HEK293 (cell line): ENCODE measurements at regions not wholly inside any gene's neighbourhood (a gene's known extent, or its start where the extent isn't known, plus 50 kb on each side); places are given as distances from the start of the nearest gene placed in this dataset.

ENCODE experiments used
- CTCF ChIA-PET: fragments of 350-600 bp; formaldehyde crosslinking; extraction: SDS; loops from one replicate; lab custom pipeline; 2021; ENCODE audit warnings: antibody characterized with exemption; lab: Yijun Ruan, JAX
- POLR2A ChIA-PET: fragments of 300-600 bp; formaldehyde crosslinking; extraction: SDS; loops from one replicate; lab custom pipeline; 2020; ENCODE audit warnings: antibody characterized with exemption, inconsistent platforms; lab: Yijun Ruan, JAX
- H3K27ac ChIP-seq: fragments of 200-500 bp; sonication (Bioruptor generic); 2 replicates; pipeline ENCODE4 v1.5.1; 2014; ENCODE audit warnings: low read depth, low read length, control low read depth, inconsistent platforms; ENCODE audit errors: extremely low read depth
- H3K36me3 ChIP-seq, 2 experiments: fragments of 200-500 bp in 1 of 2; sonication (Bioruptor generic) in 1 of 2; 1 replicate in 1 of 2; 2 replicates in 1 of 2; pipeline ENCODE4 v1.5.1; 2014 to 2017; ENCODE audit warnings: inconsistent platforms in 2 of 2, low read length in 2 of 2; ENCODE audit not compliant: control insufficient read depth in 2 of 2, insufficient read depth in 1 of 2
- H3K4me1 ChIP-seq: fragments of 200-500 bp; sonication (Bioruptor generic); 2 replicates; pipeline ENCODE4 v1.5.1; 2014; ENCODE audit warnings: mild to moderate bottlenecking, low read length, inconsistent platforms; ENCODE audit not compliant: control insufficient read depth, insufficient read depth
- H3K4me3 ChIP-seq: 2 replicates; pipeline ENCODE4 v1.5.1; 2011; ENCODE audit warnings: low read depth, mild to moderate bottlenecking, control low read depth, low read length, moderate library complexity
- H3K9me3 ChIP-seq: fragments of 200-500 bp; sonication (Bioruptor generic); 2 replicates; pipeline ENCODE4 v1.5.1; 2014; ENCODE audit warnings: low read depth, low read length, inconsistent platforms; ENCODE audit not compliant: control insufficient read depth, insufficient read depth
- AEBP2 ChIP-seq: fragments of 450-650 bp; formaldehyde crosslinking; IDR thresholded peaks from 2 replicates; pipeline ENCODE4 v1.5.1; 2016; ENCODE audit warnings: missing biosample characterization, missing genetic modification characterization, borderline replicate concordance
- BCL11A ChIP-seq: fragments of 450-650 bp; formaldehyde crosslinking; IDR thresholded peaks from 2 replicates; pipeline ENCODE4 v1.5.1; 2016; ENCODE audit warnings: low read depth, missing biosample characterization, missing genetic modification characterization
- OVOL3 ChIP-seq: fragments of 450-650 bp; formaldehyde crosslinking; IDR thresholded peaks from 2 replicates; pipeline ENCODE4 v1.5.1; 2016; ENCODE audit warnings: missing biosample characterization, missing genetic modification characterization
- SCRT1 ChIP-seq: fragments of 450-650 bp; formaldehyde crosslinking; IDR thresholded peaks from 2 replicates; pipeline ENCODE4 v1.5.1; 2016; ENCODE audit warnings: missing biosample characterization, missing genetic modification characterization, borderline replicate concordance
- SCRT2 ChIP-seq: fragments of 450-650 bp; formaldehyde crosslinking; IDR thresholded peaks from 2 replicates; pipeline ENCODE4 v1.5.1; 2016; ENCODE audit warnings: missing biosample characterization, missing genetic modification characterization
- TRIM28 ChIP-seq: IDR thresholded peaks from 2 replicates; pipeline ENCODE4 v1.6.1; 2011; ENCODE audit warnings: low read length, control low read depth, borderline replicate concordance
- TSHZ1 ChIP-seq: fragments of 450-650 bp; formaldehyde crosslinking; IDR thresholded peaks from 2 replicates; pipeline ENCODE4 v1.5.1; 2016; ENCODE audit warnings: missing biosample characterization, missing genetic modification characterization, borderline replicate concordance
- ZNF274 ChIP-seq, 2 experiments: fragments of 200-500 bp in 1 of 2; fragments of 450-650 bp in 1 of 2; sonication (Bioruptor generic) in 1 of 2; formaldehyde crosslinking in 1 of 2; IDR thresholded peaks; 2 replicates each; pipeline versions ENCODE4 v1.5.1 to v1.6.1; 2014 to 2016; ENCODE audit warnings: borderline replicate concordance in 1 of 2, inconsistent platforms in 1 of 2, low read length in 1 of 2, missing biosample characterization in 1 of 2, missing genetic modification characterization in 1 of 2
- ZNF292 ChIP-seq: fragments of 450-650 bp; formaldehyde crosslinking; IDR thresholded peaks from 2 replicates; pipeline ENCODE4 v1.5.1; 2016; ENCODE audit warnings: low read depth, missing biosample characterization, missing genetic modification characterization, borderline replicate concordance
- ZNF670 ChIP-seq: fragments of 450-650 bp; formaldehyde crosslinking; IDR thresholded peaks from 2 replicates; pipeline ENCODE4 v1.5.1; 2016; ENCODE audit warnings: missing biosample characterization, missing genetic modification characterization, low read depth
- ZNF785 ChIP-seq: fragments of 450-650 bp; formaldehyde crosslinking; IDR thresholded peaks from 2 replicates; pipeline ENCODE4 v1.5.1; 2016; ENCODE audit warnings: missing biosample characterization, missing genetic modification characterization
- ZNF843 ChIP-seq: fragments of 450-650 bp; formaldehyde crosslinking; IDR thresholded peaks from 2 replicates; pipeline ENCODE4 v1.5.1; 2016; ENCODE audit warnings: missing biosample characterization, missing genetic modification characterization
- TF ChIP-seq, protein P1 (sequence below): fragments of 450-650 bp; formaldehyde crosslinking; IDR thresholded peaks from 2 replicates; pipeline ENCODE4 v1.5.1; 2017; ENCODE audit warnings: missing biosample characterization, missing genetic modification characterization
- TF ChIP-seq, protein P2 (sequence below): fragments of 450-650 bp; formaldehyde crosslinking; IDR thresholded peaks from 2 replicates; pipeline ENCODE4 v1.5.1; 2017; ENCODE audit warnings: missing biosample characterization, mild to moderate bottlenecking, missing genetic modification characterization, moderate library complexity
- TF ChIP-seq, protein P3 (sequence below): fragments of 450-650 bp; formaldehyde crosslinking; conservative IDR thresholded peaks from 2 replicates; pipeline ENCODE4 v1.5.1; 2016; ENCODE audit warnings: low read depth, missing biosample characterization, missing genetic modification characterization
- TF ChIP-seq, protein P4 (sequence below): fragments of 450-650 bp; formaldehyde crosslinking; IDR thresholded peaks from 2 replicates; pipeline ENCODE4 v1.5.0; 2017; ENCODE audit warnings: missing biosample characterization, missing genetic modification characterization, borderline replicate concordance

DNA sequence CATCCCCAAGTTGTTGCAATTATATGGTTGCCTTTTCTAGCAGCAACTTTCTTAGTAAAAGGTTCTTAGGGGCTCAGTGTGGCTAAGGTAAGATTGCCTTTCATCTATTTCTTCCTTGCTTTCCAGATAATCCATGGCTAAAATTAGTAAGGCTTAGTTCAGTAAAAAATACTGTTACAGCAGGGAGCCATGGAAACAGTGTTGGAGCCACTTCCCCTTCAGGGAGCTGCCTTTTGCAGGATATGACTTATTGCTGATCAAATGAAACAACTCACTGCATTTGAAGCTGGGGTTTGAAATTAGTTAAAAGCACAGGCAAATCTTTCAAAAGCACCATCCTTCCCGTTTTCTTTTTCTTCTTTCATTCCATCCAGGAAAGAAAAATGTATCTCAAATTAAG is 184.3 kb downstream of the C11orf87 start:
- Histone ChIP-seq H3K4me1 (no peaks in the 10 kb centered on the region), H3K9me3 (no peaks in the 10 kb centered on the region), H3K36me3 (no peaks in the 10 kb centered on the region), H3K27ac (no peak overlapping the region), H3K4me3 (no peak overlapping the region)
- ChIA-PET POLR2A (no interaction called here), CTCF (no interaction called here)
- TF ChIP-seq AEBP2 (tag by site-specific recombination) (no peak), SCRT2 (tag by site-specific recombination) (no peak)

DNA sequence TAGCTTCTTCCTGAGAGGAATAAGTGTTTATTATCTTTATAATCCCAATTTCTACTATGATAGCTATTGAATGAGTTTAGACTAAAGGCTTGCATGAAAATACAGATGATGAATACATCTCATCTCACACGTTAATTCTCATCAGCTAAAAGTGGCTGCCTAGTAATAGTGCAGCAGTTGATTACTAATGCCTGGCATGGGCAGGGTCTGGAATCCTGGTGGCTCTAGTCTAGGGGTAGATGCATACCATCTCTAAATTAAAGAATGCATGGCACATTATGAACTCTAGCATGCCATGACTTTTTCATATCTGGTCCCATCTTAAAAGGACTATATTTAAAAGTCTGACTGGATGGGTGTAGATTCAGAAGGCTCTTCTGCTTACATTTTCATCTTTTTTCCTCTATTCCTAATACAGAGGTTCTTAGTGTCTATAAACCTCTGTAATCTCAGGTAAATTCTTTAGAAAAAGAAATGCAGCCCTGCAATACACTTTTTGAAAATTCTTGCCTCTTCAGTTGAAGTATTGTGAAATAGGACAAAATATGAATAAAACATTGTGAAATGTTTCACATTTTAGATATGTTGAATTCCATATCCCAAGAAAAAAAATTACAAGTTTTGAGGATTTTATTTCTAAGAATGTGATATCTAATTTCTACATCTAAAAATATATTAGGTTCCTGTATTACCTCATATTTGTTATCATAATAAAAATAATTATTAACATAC is 187.6 kb downstream of the C11orf87 start:
- H3K27ac ChIP-seq, result no peak overlapping the region
- POLR2A ChIA-PET, result no interaction called here
- no peaks in the 10 kb centered on the region for H3K9me3 ChIP-seq
- H3K36me3 ChIP-seq, result no peaks in the 10 kb centered on the region
- CTCF ChIA-PET, result interaction anchor here (0.6 kb wide), 1 partner anchor 911 kb away, joined by 4 read pairs; no protein-coding TSS in a partner anchor
- H3K4me3 ChIP-seq, result no peak overlapping the region
- H3K4me1 ChIP-seq, result no peaks in the 10 kb centered on the region
- no peak for TF ChIP-seq ZNF785 (tag by site-specific recombination)
- TF ChIP-seq, protein P1, sequence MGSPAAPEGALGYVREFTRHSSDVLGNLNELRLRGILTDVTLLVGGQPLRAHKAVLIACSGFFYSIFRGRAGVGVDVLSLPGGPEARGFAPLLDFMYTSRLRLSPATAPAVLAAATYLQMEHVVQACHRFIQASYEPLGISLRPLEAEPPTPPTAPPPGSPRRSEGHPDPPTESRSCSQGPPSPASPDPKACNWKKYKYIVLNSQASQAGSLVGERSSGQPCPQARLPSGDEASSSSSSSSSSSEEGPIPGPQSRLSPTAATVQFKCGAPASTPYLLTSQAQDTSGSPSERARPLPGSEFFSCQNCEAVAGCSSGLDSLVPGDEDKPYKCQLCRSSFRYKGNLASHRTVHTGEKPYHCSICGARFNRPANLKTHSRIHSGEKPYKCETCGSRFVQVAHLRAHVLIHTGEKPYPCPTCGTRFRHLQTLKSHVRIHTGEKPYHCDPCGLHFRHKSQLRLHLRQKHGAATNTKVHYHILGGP (tag by site-specific recombination), result no peak
- no peak for TF ChIP-seq ZNF274 (IDR thresholded peaks at IDR 0.05; ENCODE audit: low read length)
- TF ChIP-seq ZNF274 (tag by site-specific recombination; IDR thresholded peaks at IDR 0.05; ENCODE audit: borderline replicate concordance), result no peak
- TF ChIP-seq TSHZ1 (tag by site-specific recombination), result no peak
- TF ChIP-seq, protein P2, sequence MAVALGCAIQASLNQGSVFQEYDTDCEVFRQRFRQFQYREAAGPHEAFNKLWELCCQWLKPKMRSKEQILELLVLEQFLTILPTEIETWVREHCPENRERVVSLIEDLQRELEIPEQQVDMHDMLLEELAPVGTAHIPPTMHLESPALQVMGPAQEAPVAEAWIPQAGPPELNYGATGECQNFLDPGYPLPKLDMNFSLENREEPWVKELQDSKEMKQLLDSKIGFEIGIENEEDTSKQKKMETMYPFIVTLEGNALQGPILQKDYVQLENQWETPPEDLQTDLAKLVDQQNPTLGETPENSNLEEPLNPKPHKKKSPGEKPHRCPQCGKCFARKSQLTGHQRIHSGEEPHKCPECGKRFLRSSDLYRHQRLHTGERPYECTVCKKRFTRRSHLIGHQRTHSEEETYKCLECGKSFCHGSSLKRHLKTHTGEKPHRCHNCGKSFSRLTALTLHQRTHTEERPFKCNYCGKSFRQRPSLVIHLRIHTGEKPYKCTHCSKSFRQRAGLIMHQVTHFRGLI (tag by site-specific recombination), result no peak
- no peak for TF ChIP-seq OVOL3 (tag by site-specific recombination)
- no peak for TF ChIP-seq BCL11A (tag by site-specific recombination)
- no peak for TF ChIP-seq ZNF843
- TF ChIP-seq, protein P3, sequence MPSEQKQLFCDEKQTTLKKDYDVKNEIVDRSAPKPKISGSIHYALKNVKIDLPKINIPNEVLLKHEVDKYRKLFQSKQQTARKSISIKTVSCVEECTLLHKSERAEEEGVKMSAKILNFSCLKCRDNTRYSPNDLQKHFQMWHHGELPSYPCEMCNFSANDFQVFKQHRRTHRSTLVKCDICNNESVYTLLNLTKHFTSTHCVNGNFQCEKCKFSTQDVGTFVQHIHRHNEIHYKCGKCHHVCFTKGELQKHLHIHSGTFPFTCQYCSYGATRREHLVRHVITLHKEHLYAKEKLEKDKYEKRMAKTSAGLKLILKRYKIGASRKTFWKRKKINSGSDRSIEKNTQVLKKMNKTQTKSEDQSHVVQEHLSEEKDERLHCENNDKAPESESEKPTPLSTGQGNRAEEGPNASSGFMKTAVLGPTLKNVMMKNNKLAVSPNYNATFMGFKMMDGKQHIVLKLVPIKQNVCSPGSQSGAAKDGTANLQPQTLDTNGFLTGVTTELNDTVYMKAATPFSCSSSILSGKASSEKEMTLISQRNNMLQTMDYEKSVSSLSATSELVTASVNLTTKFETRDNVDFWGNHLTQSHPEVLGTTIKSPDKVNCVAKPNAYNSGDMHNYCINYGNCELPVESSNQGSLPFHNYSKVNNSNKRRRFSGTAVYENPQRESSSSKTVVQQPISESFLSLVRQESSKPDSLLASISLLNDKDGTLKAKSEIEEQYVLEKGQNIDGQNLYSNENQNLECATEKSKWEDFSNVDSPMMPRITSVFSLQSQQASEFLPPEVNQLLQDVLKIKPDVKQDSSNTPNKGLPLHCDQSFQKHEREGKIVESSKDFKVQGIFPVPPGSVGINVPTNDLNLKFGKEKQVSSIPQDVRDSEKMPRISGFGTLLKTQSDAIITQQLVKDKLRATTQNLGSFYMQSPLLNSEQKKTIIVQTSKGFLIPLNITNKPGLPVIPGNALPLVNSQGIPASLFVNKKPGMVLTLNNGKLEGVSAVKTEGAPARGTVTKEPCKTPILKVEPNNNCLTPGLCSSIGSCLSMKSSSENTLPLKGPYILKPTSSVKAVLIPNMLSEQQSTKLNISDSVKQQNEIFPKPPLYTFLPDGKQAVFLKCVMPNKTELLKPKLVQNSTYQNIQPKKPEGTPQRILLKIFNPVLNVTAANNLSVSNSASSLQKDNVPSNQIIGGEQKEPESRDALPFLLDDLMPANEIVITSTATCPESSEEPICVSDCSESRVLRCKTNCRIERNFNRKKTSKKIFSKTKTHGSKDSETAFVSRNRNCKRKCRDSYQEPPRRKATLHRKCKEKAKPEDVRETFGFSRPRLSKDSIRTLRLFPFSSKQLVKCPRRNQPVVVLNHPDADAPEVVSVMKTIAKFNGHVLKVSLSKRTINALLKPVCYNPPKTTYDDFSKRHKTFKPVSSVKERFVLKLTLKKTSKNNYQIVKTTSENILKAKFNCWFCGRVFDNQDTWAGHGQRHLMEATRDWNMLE, result no peak
- no peak for TF ChIP-seq TRIM28
- TF ChIP-seq ZNF292 (tag by site-specific recombination), result no peak
- TF ChIP-seq, protein P4, sequence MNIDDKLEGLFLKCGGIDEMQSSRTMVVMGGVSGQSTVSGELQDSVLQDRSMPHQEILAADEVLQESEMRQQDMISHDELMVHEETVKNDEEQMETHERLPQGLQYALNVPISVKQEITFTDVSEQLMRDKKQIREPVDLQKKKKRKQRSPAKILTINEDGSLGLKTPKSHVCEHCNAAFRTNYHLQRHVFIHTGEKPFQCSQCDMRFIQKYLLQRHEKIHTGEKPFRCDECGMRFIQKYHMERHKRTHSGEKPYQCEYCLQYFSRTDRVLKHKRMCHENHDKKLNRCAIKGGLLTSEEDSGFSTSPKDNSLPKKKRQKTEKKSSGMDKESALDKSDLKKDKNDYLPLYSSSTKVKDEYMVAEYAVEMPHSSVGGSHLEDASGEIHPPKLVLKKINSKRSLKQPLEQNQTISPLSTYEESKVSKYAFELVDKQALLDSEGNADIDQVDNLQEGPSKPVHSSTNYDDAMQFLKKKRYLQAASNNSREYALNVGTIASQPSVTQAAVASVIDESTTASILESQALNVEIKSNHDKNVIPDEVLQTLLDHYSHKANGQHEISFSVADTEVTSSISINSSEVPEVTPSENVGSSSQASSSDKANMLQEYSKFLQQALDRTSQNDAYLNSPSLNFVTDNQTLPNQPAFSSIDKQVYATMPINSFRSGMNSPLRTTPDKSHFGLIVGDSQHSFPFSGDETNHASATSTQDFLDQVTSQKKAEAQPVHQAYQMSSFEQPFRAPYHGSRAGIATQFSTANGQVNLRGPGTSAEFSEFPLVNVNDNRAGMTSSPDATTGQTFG (tag by site-specific recombination), result no peak
- TF ChIP-seq SCRT1 (tag by site-specific recombination), result no peak
- no peak for TF ChIP-seq ZNF670 (tag by site-specific recombination)
